H1 (cell line): ENCODE measurements at regions not wholly inside any gene's neighbourhood (a gene's known extent, or its start where the extent isn't known, plus 50 kb on each side); places are given as distances from the start of the nearest gene placed in this dataset.

ENCODE experiments used
- CTCF ChIA-PET: fragments of 300-600 bp; sonication (Branson Sonifier 250); formaldehyde crosslinking; loops from one replicate; lab custom pipeline; 2021; ENCODE audit not compliant: partially characterized antibody; lab: Charles Lee
- POLR2A ChIA-PET: fragments of 300-600 bp; sonication (Branson Sonifier 250); formaldehyde crosslinking; loops from one replicate; lab custom pipeline; 2021; ENCODE audit warnings: inconsistent platforms; ENCODE audit not compliant: partially characterized antibody; lab: Charles Lee
- DNase-seq, 2 experiments: peaks; one replicate each; pipeline versions ENCODE4 v3.0.0 to v3.0.0-alpha.2; 2010 to 2022; ENCODE audit warnings: low spot score in 2 of 2, low read depth in 1 of 2, mixed read lengths in 1 of 2
- FAIRE-seq: peaks from 2 replicates; lab custom pipeline; 2011; peaks lifted over from hg19 to GRCh38; lab: Jason Lieb, UNC
- H2AFZ ChIP-seq: 2 replicates; pipeline ENCODE4 v1.8.1; 2012; ENCODE audit warnings: low read length, inconsistent platforms
- H2AK5ac ChIP-seq: 2 replicates; pipeline ENCODE4 v1.6.1; 2013; ENCODE audit warnings: low read depth, low read length
- H2BK120ac ChIP-seq: replicated peaks from 2 replicates; pipeline ENCODE3; 2013; ENCODE audit warnings: low read depth, low read length, inconsistent platforms
- H2BK12ac ChIP-seq: 2 replicates; pipeline ENCODE4 v1.6.1; 2013; ENCODE audit warnings: low read depth, low read length
- H2BK15ac ChIP-seq: 2 replicates; pipeline ENCODE4 v1.6.1; 2013; ENCODE audit warnings: low read length
- H2BK20ac ChIP-seq: 2 replicates; pipeline ENCODE4 v1.6.1; 2013; ENCODE audit warnings: low read length
- H2BK5ac ChIP-seq: 2 replicates; pipeline ENCODE4 v1.6.1; 2013; ENCODE audit warnings: low read depth, low read length
- H3K14ac ChIP-seq: 2 replicates; pipeline ENCODE4 v1.6.1; 2013; ENCODE audit warnings: inconsistent platforms; ENCODE audit not compliant: insufficient read length
- H3K18ac ChIP-seq: 2 replicates; pipeline ENCODE4 v1.6.1; 2013; ENCODE audit warnings: low read length; ENCODE audit errors: extremely low read depth
- H3K23ac ChIP-seq: 2 replicates; pipeline ENCODE4 v1.6.1; 2013; ENCODE audit warnings: inconsistent platforms; ENCODE audit not compliant: insufficient read length
- H3K23me2 ChIP-seq: 2 replicates; pipeline ENCODE4 v1.6.1; 2013; ENCODE audit warnings: low read depth, low read length
- H3K27ac ChIP-seq: 2 replicates; pipeline ENCODE4 v1.6.1; 2011; ENCODE audit warnings: low read depth, low read length, inconsistent platforms
- H3K27me3 ChIP-seq, 4 experiments: replicated peaks in 1 of 4; 1 replicate in 1 of 4; 2 replicates in 3 of 4; pipeline versions ENCODE4 v1.6.1 to v1.8.1; 2011 to 2013; ENCODE audit warnings: low read length in 3 of 4, mild to moderate bottlenecking in 3 of 4, inconsistent platforms in 2 of 4, mixed read lengths in 2 of 4, moderate library complexity in 1 of 4; ENCODE audit not compliant: control insufficient read depth in 3 of 4, insufficient read depth in 3 of 4; ENCODE audit errors: extremely low read depth in 1 of 4
- H3K36me3 ChIP-seq, 4 experiments: 2 replicates each; pipeline versions ENCODE4 v1.6.1 to v1.8.1; 2011 to 2013; ENCODE audit warnings: mild to moderate bottlenecking in 4 of 4, low read length in 3 of 4, moderate library complexity in 2 of 4, control low read depth in 1 of 4, inconsistent platforms in 1 of 4; ENCODE audit not compliant: insufficient read depth in 4 of 4, control insufficient read depth in 2 of 4
- H3K4ac ChIP-seq: replicated peaks from 2 replicates; pipeline ENCODE3; 2013; ENCODE audit warnings: low read length, low read depth, mixed read lengths, inconsistent platforms; ENCODE audit not compliant: insufficient read length
- H3K4me1 ChIP-seq, 4 experiments: replicated peaks in 1 of 4; 1 replicate in 1 of 4; 2 replicates in 3 of 4; pipeline versions ENCODE4 v1.6.1 to v1.8.1; 2011 to 2013; ENCODE audit warnings: low read length in 3 of 4, inconsistent platforms in 2 of 4, mixed read lengths in 1 of 4; ENCODE audit not compliant: insufficient read depth in 4 of 4, control insufficient read depth in 3 of 4
- H3K4me2 ChIP-seq, 2 experiments: 2 replicates each; pipeline versions ENCODE4 v1.6.1 to v1.8.1; 2011 to 2013; ENCODE audit warnings: low read depth in 2 of 2, low read length in 2 of 2, control low read depth in 1 of 2, inconsistent platforms in 1 of 2, mild to moderate bottlenecking in 1 of 2; ENCODE audit not compliant: insufficient read depth in 1 of 2
- H3K4me3 ChIP-seq, 4 experiments: fragments of 200-600, 300-600 bp in 1 of 4; sonication (generic), shearing (Covaris generic), sonication (Bioruptor Twin) in 1 of 4; 2 replicates each; pipeline versions ENCODE4 v1.5.1 to v1.8.1; 2011 to 2016; ENCODE audit warnings: low read length in 4 of 4, low read depth in 3 of 4, control low read depth in 2 of 4, inconsistent platforms in 2 of 4, mild to moderate bottlenecking in 2 of 4, mixed read lengths in 1 of 4, moderate library complexity in 1 of 4; ENCODE audit not compliant: insufficient read depth in 2 of 4; ENCODE audit errors: extremely low read depth in 1 of 4
- H3K56ac ChIP-seq: replicated peaks from 2 replicates; pipeline ENCODE3; 2013; ENCODE audit warnings: low read depth, mild to moderate bottlenecking, mixed read lengths, low read length, inconsistent platforms; ENCODE audit not compliant: insufficient read length
- H3K79me1 ChIP-seq: 2 replicates; pipeline ENCODE4 v1.6.1; 2013; ENCODE audit warnings: low read depth, low read length, control low read depth
- H3K79me2 ChIP-seq, 2 experiments: 2 replicates each; pipeline versions ENCODE4 v1.6.1 to v1.8.1; 2012 to 2013; ENCODE audit warnings: low read length in 2 of 2, mild to moderate bottlenecking in 2 of 2, inconsistent platforms in 1 of 2; ENCODE audit not compliant: insufficient read depth in 2 of 2, control insufficient read depth in 1 of 2
- H3K9ac ChIP-seq, 4 experiments: replicated peaks in 1 of 4; 1 replicate in 1 of 4; 2 replicates in 3 of 4; pipeline versions ENCODE4 v1.6.1 to v1.8.1; 2011 to 2013; ENCODE audit warnings: low read depth in 3 of 4, low read length in 3 of 4, control low read depth in 2 of 4, mild to moderate bottlenecking in 2 of 4, moderate library complexity in 2 of 4, inconsistent platforms in 1 of 4; ENCODE audit errors: extremely low read depth in 1 of 4
- H3K9me3 ChIP-seq, 2 experiments: 2 replicates each; pipeline versions ENCODE4 v1.6.1 to v1.8.1; 2012 to 2013; ENCODE audit warnings: mild to moderate bottlenecking in 2 of 2, moderate library complexity in 2 of 2, control low read depth in 1 of 2, inconsistent platforms in 1 of 2, low read depth in 1 of 2, low read length in 1 of 2, mixed read lengths in 1 of 2; ENCODE audit not compliant: insufficient read depth in 2 of 2
- H4K20me1 ChIP-seq, 2 experiments: replicated peaks in 1 of 2; 2 replicates each; pipeline versions ENCODE3 to v1.8.1; 2011 to 2013; ENCODE audit warnings: inconsistent platforms in 2 of 2, low read length in 2 of 2, mild to moderate bottlenecking in 1 of 2; ENCODE audit not compliant: insufficient read depth in 2 of 2, control insufficient read depth in 1 of 2
- H4K5ac ChIP-seq: 2 replicates; pipeline ENCODE4 v1.6.1; 2013; ENCODE audit warnings: low read length, low read depth, mixed read lengths, inconsistent platforms; ENCODE audit not compliant: insufficient read length
- H4K8ac ChIP-seq: 2 replicates; pipeline ENCODE4 v1.8.0; 2013; ENCODE audit warnings: mild to moderate bottlenecking, moderate library complexity, low read length, inconsistent platforms; ENCODE audit not compliant: insufficient read depth; ENCODE audit errors: extremely low read depth
- H4K91ac ChIP-seq: replicated peaks from 2 replicates; pipeline ENCODE3; 2013; ENCODE audit warnings: low read length, mixed read lengths, inconsistent platforms; ENCODE audit not compliant: insufficient read length
- GABPA ChIP-seq: IDR thresholded peaks from 2 replicates; pipeline ENCODE4 v1.6.1; 2011; ENCODE audit warnings: mild to moderate bottlenecking, low read length, moderate library complexity, borderline replicate concordance; ENCODE audit not compliant: insufficient read depth
- KDM5A ChIP-seq: fragments of 200-600 bp; IDR thresholded peaks from 2 replicates; pipeline ENCODE4 v1.7.1; 2012; ENCODE audit warnings: mild to moderate bottlenecking, low read length, inconsistent platforms, mixed read lengths
- WGBS, 2 experiments: shearing (Covaris generic) in 1 of 2; methylation state at CpG; one replicate each; pipeline versions ENCODE4 v1.1.6 to v1.1.7; 2013 to 2015; ENCODE audit warnings: low lambda C conversion rate in 2 of 2, mixed read lengths in 2 of 2, inconsistent platforms in 1 of 2, low coverage in 1 of 2, missing lambda C conversion rate in 1 of 2; ENCODE audit not compliant: insufficient replicate concordance in 2 of 2, insufficient coverage in 1 of 2, insufficient read length in 1 of 2; ENCODE audit errors: extremely low coverage in 1 of 2, missing lambda C conversion rate in 1 of 2; 5-methylcytosine and 5-hydroxymethylcytosine counted together
- TF ChIP-seq, protein P1 (sequence below), 3 experiments: IDR thresholded peaks; 1 replicate in 2 of 3; 2 replicates in 1 of 3; pipeline versions ENCODE4 v1.5.1 to v1.6.1; 2011; ENCODE audit warnings: low read length in 3 of 3, mild to moderate bottlenecking in 3 of 3, inconsistent platforms in 2 of 3, low read depth in 1 of 3, moderate library complexity in 1 of 3; ENCODE audit not compliant: insufficient read depth in 1 of 3; ENCODE audit errors: control extremely low read depth in 1 of 3

DNA sequence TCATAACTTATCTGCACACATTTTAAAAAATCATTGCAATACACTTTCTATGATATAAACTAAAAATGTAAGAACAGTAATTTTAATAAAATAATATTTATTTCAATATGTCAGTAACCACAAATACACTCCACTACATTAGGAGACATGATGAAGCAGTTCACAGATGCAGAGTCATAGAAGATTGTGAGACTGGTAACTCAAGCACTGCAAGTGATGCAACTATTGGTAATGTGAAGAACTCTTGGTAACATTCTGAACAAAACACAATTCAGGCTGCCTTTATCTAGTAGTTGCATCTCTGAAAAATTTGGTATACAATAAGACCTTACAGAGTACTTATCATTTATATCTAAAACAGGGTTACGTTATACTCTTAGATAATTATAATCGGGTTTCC is 52.6 kb upstream of the LRAT start:
- no peak overlapping the region for H3K14ac ChIP-seq

More for the DNA sequence above, 52.6 kb upstream of the LRAT start:
- no peak for DNase-seq
- H3K9me3 ChIP-seq = no peaks in the 10 kb centered on the region
- H3K4me3 ChIP-seq = no peak overlapping the region
- H4K91ac ChIP-seq = no peak overlapping the region
- H2BK20ac ChIP-seq = no peak overlapping the region
- no peak overlapping the region for H3K23ac ChIP-seq
- H4K20me1 ChIP-seq = no peaks in the 10 kb centered on the region
- no peaks in the 10 kb centered on the region for H3K79me1 ChIP-seq
- no peaks in the 10 kb centered on the region for H3K4me1 ChIP-seq
- no peak overlapping the region for H3K9ac ChIP-seq
- no peaks in the 10 kb centered on the region for H3K79me2 ChIP-seq
- H4K8ac ChIP-seq = no peak overlapping the region
- H3K27me3 ChIP-seq = no peaks in the 10 kb centered on the region; a peak in 1 of 7 replicates
- H2BK12ac ChIP-seq = no peak overlapping the region
- H3K4ac ChIP-seq = no peak overlapping the region
- H3K4me2 ChIP-seq = no peak overlapping the region
- H3K36me3 ChIP-seq = no peaks in the 10 kb centered on the region
- H3K56ac ChIP-seq = no peak overlapping the region
- WGBS, 2 experiments = 97% methylated on average over 2 of the region's 2 CpGs; no CpG with 5 or more reads in 1 of the 2 experiments
- no peak for FAIRE-seq
- no peak overlapping the region for H3K18ac ChIP-seq
- CTCF ChIA-PET = interaction anchor here (1.0 kb wide), 1 partner anchor 18 kb away, joined by 3 read pairs; no protein-coding TSS in a partner anchor
- no peak overlapping the region for H2AFZ ChIP-seq
- H4K5ac ChIP-seq = no peak overlapping the region
- POLR2A ChIA-PET = no interaction called here
- no peak overlapping the region for H2BK120ac ChIP-seq
- no peak overlapping the region for H2BK15ac ChIP-seq
- no peak overlapping the region for H3K27ac ChIP-seq
- TF ChIP-seq, protein P1, sequence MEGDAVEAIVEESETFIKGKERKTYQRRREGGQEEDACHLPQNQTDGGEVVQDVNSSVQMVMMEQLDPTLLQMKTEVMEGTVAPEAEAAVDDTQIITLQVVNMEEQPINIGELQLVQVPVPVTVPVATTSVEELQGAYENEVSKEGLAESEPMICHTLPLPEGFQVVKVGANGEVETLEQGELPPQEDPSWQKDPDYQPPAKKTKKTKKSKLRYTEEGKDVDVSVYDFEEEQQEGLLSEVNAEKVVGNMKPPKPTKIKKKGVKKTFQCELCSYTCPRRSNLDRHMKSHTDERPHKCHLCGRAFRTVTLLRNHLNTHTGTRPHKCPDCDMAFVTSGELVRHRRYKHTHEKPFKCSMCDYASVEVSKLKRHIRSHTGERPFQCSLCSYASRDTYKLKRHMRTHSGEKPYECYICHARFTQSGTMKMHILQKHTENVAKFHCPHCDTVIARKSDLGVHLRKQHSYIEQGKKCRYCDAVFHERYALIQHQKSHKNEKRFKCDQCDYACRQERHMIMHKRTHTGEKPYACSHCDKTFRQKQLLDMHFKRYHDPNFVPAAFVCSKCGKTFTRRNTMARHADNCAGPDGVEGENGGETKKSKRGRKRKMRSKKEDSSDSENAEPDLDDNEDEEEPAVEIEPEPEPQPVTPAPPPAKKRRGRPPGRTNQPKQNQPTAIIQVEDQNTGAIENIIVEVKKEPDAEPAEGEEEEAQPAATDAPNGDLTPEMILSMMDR (IDR thresholded peaks at IDR 0.05; ENCODE audit: control extremely low read depth in 1 of 3, insufficient read depth in 1 of 3, low read depth in 1 of 3, low read length in 3 of 3) = no peak
- TF ChIP-seq GABPA (no peak), KDM5A (no peak)
- no peak overlapping the region for H2AK5ac ChIP-seq
- no peaks in the 10 kb centered on the region for H3K23me2 ChIP-seq
- H2BK5ac ChIP-seq = no peak overlapping the region
